Cardiac septum (tissue), 1 donor: ENCODE measurements at regions not wholly inside any gene's neighbourhood (a gene's known extent, or its start where the extent isn't known, plus 50 kb on each side); places are given as distances from the start of the nearest gene placed in this dataset.
"Not testable (repeated sequence)": the region's sequence is repeated elsewhere in the genome, so short reads cannot be mapped to it uniquely, and the experiment has no call there.

Source experiments
- DNase-seq: peaks from one replicate; pipeline ENCODE4 v3.0.0-alpha.2; 2020; ENCODE audit warnings: low spot score
- intact Hi-C: fragments of 100-400 bp; cut with DNase I; formaldehyde crosslinking; loops from one replicate; pipeline ENCODE4 v1.14.0; 2022
- donor health status: DM: no; HTN: no; CAD: no.

DNA sequence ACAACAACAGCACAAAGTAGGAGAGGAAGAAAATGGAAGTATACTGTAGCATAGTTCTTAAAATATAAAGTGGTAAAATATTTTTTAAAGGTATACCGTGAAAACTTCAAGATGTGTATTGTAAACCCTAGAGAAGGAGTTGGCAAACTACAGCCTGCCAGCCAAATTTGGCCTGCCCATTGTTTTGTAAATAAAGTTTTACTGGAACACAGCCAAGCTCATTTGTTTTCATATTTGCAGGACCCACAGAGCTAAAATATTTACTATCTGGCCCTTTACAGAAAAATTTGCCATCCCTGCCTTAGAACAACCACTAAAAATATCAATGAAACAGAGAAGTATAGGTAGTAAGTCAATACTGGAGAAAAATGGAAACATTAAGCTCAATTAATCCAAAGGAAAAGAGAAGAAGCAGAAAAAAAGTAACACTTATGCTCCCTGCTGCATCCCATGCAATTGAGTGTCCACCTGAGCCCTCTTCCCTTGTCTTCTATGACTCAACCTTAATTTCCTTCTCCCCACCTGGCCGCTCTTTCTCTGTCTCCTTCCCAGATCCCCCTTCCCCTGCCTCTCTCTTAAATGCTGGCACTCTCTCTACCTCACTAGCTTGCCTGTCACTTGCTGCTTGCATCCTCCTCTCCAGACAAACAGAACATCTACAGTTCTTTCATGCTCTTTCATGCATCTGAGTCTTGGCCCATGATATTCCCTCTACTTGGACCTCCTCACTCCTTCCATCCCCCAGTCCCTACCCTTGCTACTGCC lies 50.6 kb upstream of the FER start:
- no peak for DNase-seq
- intact Hi-C loops = no loop called here

DNA sequence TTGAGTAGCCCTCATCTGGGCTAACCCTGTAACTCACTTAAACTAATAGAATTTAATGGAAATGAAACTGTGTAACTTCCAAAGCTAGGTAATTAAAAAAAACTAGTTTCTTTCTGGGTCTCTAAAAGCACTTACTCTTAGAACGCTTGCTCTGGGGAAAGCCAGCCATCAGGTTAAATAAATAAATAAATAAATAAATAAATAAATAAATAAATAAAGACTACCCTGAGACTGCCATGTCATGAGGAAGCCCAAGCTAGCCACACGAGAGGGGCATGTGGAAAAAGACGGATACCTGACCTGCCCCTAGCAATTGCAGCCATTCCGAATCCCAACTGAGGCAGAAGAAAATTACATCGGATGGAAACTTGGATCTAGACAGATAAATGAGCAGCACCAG lies 51.3 kb upstream of the FER start:
- DNase-seq = no peak
- intact Hi-C loops = no loop called here

DNA sequence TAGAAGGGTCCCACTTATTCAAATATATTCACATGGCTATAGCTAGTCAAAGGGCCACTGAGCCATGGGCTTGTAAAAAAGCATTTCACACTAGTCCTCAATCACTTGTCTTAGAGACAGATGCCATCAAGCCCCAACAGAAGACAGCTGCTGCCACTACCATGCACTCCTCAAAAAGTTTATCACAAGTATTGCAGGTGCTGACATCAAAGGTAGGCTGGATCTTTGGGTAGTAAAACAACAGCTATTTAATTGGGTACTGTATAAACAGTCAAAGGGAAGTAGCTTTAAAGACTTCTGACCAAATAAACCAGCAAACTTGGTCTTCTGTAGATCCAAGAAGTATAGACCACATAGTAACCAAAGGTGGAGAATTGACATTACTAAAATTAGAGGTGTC lies 59.2 kb upstream of the FER start:
- intact Hi-C loops = no loop called here
- DNase-seq = no peak

DNA sequence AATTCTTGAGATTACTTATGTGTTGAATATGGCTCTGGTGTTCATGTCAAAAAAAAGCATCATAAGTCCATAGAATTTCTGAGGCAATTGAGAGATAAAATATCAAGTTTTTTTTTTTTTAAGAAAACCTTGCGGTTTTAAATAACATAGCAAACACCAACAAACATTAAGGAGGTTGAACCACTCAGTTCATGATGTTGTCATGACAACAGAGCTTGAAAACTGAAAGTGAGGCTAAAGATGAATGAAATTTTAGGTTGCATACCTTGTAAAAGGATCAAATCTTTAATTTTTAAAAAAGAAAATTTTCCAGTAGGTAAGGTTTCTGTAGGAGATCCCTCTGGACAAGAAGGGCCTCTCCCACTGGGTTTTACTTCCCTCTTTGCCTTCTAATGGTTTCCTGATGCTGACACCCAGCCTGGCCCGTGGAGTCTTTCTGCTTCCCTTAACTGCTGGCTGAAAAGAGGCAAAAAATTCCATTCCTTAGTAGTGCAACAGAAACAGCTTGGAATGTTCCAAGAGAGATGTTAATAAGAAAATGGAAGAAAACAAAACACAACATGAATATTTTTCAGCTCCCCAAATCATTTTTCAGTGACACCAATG lies 60.0 kb upstream of the FER start:
- intact Hi-C loops = no loop called here
- no peak for DNase-seq

DNA sequence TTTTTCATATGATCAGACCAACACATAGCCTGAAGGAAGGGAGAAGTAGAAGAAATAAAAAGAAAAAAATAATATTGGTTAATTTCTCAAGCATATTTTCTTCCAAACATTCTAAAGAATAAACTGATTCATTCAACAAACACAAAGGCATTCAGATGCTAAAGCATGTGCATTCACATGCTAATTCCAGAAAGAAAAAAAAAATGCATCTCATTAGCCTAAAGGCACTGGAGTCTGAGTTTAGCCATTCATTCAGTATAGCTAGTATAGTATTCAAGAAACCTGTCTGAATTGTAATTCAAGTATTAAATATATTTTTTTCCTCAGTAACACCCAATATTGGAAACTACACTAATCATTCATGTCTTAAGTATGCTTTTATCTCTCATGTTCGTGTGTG lies 61.0 kb upstream of the FER start:
- intact Hi-C loops = no loop called here
- DNase-seq = no peak

DNA sequence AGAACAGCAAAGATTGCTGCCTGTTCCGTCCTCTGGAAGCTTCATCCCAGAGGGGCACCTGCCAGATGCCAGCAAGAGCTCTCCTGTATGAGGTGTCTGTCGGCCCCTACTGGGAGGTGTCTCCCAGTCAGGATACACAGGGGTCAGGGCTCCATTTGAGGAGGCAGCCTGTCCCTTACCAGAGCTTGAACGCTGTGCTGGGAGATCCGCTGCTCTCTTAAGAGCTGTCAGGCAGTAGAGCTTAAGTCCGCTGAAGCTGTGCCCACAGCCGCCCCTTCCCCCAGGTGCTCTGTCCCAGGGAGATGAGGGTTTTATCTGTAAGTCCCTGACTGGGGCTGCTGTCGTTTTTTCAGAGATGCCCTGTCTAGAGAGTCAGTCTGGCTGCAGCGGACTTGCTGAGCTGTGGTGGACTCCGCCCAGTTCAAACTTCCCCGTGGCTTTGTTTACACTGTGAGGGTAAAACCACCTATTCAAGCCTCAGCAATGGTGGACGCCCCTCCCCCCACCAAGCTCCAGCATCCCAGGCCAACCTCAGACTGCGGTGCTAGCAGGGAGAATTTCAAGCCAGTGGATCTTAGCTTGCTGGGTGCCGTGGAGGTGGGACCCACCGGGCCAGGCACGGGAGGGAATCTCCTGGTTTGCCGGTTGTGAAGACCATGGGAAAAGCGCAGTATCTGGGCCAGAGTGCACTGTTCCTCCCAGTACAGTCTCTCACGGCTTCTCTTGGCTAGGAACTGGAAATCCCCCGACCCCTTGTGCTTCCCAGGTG lies 62.1 kb upstream of the FER start:
- intact Hi-C loops, DNase-seq: not testable (repeated sequence)

DNA sequence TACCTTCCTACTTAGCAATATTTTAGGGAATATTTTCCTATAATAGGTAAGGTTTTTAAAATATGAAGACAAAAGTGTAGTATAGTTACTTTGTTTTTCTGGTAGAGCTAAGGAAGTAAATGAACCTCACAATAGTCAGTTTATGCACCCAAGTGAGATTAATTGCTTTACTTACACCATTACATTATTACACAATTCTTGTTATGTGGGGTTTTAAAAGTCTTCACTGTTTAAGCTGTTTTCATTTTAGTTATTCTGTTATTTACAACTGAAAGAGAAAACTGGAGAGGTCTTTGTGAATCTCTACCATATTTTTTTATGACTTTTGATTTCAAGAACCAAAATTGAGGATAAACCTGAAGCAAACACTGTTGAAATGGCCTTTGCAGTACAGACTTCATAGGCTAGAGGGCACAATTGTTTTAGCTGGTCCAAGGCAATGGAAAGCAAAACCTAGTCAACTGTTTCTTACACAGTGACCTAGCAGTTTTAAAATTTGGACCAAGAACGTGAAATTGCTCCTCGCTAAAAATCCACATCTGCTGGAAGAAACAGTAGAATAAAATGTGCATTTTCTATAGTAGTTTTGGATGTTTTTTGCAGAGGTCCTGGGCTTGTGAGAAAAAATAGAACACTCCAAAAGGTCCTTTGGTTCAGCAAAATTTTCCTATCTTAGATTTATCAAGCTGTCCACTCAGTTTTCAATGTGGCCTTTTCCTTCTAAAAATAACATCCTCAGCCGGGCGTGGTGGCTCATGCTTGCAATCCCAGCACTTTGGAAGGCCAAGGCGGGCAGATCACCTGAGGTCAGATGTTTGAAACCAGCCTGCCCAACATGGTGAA lies 66.4 kb upstream of the FER start:
- DNase-seq = no peak
- intact Hi-C loops = no loop called here

DNA sequence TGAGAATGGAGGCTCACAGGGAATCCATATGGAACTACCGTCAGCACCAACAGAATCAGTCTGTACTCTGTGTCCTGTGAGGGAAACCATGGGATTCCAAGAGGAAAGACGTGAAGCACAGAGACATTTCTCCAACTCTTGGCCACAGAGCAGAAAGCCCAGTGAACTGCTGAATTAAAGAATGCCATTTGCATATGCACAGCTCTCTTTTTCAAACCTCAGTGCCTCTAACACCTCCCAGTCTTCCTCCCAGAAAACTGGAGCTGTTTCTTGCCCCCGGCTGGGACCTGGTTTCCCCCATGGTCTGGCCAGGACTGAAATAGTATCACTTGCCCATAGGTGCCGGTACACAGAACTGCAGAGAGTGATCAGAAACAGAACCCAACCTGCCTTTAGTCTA lies 69.6 kb upstream of the FER start:
- intact Hi-C loops = no loop called here
- no peak for DNase-seq

DNA sequence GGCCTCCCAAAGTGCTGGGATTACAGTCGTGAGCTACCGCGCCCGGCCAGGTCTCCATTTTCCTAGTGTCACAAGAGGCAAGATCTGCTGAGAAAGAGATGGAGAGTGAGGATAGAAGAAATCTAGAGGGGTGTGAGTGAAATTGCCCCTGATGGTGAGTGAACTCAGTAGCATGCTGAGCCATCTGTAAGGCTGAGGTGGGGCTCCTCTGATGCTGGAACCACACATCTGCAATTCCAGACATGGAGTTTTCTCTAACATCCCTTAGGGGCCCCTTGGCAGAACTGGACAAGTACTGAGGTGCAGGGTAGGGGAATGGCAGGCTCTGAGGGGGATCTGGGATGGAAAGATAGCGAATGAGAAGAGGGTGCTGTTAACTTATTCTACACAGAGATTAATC lies 72.0 kb upstream of the FER start:
- no peak for DNase-seq
- intact Hi-C loops = no loop called here

DNA sequence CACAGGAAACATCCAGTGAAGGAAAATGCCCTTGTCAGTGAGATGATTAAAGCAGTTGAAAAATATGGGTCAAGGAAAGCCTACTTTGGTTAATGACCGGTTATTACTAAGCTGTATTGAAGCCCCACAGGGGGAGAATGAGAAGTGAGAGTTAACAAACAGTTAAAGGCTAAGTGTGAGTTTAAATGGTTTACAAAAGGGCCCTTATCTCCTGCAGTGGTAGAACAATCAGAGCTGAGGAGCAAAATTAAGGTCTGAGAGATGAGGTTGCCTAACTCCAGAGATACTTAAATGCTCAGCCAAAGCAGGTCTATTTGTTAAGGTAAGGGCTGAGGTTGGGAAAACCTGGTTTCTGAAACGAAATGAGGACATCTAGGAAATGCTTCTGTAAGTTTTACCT lies 75.1 kb upstream of the FER start:
- intact Hi-C loops = no loop called here
- no peak for DNase-seq

DNA sequence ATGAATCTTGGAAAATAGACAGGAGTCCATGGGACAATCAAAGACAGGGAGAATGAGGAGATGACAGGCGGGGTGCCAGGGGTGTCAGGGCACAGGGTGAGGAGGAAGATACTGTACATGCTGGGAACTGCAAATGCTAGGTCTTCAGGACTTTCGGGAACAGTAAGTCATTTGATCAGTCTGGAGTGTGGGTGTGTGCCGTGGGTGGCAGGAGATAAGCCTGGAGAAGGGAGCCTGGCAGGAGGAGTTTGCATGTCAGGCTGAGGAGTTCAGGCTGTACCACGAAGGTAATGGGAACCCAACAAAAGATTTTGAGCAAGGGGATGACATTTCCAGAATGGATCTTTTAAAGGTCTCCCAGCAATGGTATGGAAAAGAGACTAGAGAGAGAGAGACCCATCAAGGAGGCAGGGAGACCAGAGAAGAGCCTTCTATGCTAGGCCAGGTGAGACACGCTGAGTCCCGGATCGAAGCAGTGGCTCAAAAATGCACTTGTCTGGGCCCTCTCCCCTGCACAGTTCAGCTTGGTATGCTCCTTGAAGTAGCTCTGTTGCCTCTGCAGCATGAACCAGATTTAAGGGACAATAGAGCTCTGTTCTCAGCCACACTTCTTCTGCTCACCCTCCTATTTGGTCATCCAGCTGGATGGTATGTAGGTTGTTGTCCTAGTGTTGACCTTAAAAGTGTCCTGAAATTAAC lies 77.0 kb upstream of the FER start:
- DNase-seq = no peak
- intact Hi-C loops = no loop called here

DNA sequence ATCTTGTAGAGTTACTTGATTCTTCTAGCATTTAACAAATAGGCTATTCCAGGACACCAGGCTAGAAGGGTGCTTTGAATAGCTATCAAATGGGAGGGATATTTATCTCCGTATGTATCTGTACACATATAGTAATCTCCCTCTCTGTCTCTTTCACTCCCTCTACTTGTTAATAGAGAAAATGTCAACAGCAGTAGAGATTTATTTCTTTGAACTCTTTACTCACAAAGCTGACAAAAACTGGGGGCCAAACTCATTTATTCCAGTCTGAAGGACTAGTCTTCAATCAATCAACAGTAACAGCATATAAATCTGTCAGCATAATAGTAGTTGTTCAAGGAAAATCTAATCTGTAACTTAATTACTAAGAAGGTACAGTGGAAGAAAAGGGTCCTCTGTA lies 78.2 kb upstream of the FER start:
- DNase-seq = no peak
- intact Hi-C loops = no loop called here

DNA sequence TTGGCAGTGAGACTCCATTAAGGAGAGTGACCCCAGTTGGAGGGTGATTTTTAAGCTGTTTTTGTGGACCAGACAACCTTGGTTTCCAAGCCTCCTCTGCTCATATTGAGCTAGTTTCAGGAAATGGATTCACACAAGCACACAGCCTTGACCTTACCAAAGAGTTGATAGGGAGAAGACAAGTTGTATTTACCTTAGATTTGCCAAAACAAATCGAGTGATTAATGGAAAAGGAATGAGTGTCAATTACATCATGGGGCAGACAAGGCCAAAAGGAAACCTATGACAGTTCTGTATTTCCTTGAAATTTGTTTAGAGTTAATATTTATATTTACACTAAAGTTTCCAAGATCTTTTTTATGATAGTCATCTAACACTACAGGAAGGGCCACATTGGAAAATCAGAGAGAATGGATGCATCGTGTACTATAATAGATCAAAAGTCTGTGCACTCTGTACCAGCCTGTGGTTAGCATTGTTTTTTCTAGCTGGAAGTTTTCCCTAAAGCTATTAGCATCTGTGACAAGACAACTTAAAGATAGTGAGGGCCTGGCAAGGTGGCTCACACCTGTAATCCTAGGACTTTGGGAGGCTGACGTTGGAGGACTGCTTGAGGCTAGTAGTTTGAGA lies 86.0 kb upstream of the FER start:
- no peak for DNase-seq
- intact Hi-C loops = no loop called here

DNA sequence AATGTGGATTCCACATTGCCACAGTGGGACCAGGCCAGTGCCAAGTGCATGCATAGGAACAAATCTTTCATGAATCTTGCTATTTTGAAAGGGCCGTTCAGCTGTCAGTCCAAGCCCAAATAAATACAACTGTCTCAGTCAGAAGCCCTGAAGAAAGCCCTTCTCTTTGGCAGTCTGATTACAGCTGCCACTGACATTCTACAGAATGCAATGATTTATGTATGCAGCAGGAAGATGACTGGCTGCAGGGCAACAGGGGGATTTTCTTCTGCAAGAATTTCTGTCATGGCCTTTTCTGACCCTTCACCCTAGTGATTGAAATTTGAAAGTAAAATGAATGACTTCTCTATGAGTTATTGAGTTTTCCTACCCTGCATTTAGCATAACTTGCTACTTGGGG lies 86.7 kb upstream of the FER start:
- intact Hi-C loops = no loop called here
- DNase-seq = no peak

DNA sequence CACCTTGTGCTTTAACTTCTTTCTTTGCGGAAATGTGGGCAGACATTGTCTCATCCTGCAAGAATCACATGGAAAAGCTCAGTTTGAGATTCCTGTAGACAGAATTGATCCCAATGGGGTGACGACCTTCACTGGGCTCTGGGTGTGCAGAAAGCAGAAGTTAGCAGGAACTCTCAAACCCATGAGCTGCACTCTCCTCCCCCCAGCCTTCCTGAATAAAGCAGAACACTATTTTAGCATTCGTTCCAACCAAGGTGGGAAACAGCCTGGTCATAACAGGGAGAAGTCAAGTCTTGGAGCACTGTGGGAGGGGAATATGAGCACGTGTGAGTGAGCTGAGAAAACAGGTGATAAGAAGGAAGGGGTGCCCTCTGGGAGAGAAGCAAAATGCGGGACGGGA lies 87.4 kb upstream of the FER start:
- DNase-seq = no peak
- intact Hi-C loops = no loop called here

DNA sequence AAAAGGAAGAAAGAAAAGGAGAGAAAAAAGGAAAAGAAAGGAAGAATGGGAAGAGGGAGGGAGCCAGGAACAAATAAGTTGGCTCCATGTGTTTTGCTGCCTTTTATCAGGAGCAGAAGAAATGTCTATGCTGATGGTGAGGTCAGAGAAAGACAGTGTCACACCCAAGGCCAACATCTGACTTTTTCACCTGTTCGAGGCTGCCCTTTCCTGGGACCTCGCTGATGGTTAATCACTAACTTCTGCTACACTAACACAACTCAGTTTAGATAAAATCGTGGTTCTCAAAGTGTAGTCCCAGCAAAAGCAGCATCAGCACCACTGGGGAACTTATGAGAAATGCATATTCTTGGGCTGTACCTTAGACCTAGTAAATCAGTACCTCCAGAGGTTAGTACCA lies 88.2 kb upstream of the FER start:
- intact Hi-C loops = no loop called here
- no peak for DNase-seq

DNA sequence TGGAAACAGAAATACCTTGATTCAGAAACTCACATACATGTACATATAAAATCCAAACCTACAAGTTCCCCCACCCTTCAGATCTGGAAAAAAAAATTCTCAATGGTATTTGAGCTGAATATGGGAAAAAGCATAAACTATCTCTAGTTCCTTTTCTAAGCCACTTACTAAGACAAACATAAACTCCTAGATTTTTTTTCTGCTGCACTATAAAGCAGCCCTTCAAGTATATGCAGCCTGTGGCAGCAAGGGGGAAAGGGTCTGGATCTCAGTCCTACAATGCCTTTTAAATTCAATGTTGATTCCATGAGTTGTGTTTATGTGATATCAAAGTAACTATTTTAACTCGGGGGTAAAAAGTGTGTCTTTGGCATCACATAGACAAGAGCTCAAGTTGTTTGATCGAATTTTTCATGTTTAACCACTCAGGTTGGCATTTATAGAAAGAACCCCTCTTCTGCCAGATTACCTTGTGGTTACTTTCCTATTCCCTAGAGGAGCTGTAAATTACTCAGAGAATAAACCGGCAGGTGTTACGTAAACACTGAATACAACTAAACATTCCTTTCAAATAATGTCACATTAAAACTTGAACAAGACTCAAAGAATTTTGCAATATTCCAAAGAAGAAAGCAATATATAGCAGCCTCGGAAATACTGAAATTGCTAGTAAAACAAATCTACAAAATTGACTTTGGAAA lies 91.8 kb upstream of the FER start:
- DNase-seq = no peak
- intact Hi-C loops = no loop called here

DNA sequence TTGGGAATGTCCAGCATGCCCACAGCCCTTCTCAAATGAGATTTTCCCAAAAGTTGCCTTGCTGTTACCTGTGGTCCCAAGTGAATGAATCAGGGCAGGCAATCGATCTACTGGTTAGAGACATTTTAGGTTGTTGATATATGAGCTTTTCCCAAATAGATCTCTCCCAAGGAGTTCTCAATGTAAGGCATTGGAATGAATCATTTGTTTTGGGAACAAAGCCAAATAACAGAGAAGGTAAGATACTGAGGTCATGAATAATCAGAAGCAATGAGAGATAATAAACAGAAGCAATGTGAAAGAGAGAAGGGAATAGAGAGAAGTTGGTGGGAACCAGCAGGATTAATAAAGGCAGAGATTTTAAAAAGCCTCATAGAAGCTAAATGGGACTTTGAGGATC lies 93.6 kb upstream of the FER start:
- DNase-seq = no peak
- intact Hi-C loops = no loop called here

DNA sequence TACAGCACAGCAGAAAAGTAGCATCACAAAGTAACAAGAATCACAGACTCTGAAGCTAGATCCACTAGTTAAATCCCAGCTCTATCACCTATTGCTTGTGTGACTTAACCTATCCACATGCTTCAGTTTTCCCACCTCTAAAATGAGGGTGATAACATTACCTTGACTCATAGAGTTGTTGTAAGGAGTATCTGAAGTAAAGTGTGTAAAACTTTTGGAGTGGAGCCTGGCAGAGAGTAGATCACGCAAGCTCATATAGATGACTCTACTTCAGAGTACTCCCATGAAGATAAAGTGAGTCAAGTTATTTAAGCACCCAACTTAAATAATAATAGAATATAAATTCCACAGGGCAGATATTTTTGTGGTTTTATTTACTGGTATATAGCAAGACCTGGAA lies 94.5 kb upstream of the FER start:
- intact Hi-C loops = no loop called here
- DNase-seq = no peak
